Stomach (tissue), 4 donors: ENCODE measurements at regions not wholly inside any gene's neighbourhood (a gene's known extent, or its start where the extent isn't known, plus 50 kb on each side); places are given as distances from the start of the nearest gene placed in this dataset.

Source experiments
- CTCF ChIP-seq, 7 experiments: fragments of 450-650 bp in 4 of 7; fragments of 200-600 bp in 3 of 7; sonication (generic) in 3 of 7; IDR thresholded peaks; one replicate each; pipeline ENCODE4 v1.5.1; 2016 to 2019; ENCODE audit warnings: antibody characterized with exemption in 7 of 7, control low read depth in 2 of 7, mild to moderate bottlenecking in 1 of 7
- POLR2AphosphoS5 ChIP-seq, 3 donors: sonication (generic); formaldehyde crosslinking; IDR thresholded peaks; one replicate each; pipeline ENCODE4 v1.6.1; 2016; ENCODE audit warnings: antibody characterized with exemption in 3 of 3

GRCh38 chr12:107169200-107169599 is 75.9 kb upstream of the CRY1 start:
- no peak for TF ChIP-seq CTCF (IDR thresholded peaks at IDR 0.05)
- no peak for TF ChIP-seq POLR2AphosphoS5 (IDR thresholded peaks at IDR 0.05)
